Caco-2 (cell line): ENCODE measurements at regions not wholly inside any gene's neighbourhood (a gene's known extent, or its start where the extent isn't known, plus 50 kb on each side); places are given as distances from the start of the nearest gene placed in this dataset.

ENCODE experiments used
- BruUV-seq: library from RNA; stranded (reverse); fragments of 400-500 nt; replicated peaks from 2 replicates; lab custom pipeline; 2021; lab: Mats Ljungman, UMichigan
- CTCF ChIA-PET: fragments of 300-600 bp; sonication (Branson Sonifier 250); formaldehyde crosslinking; loops from one replicate; lab custom pipeline; 2022; ENCODE audit warnings: antibody characterized with exemption; lab: Charles Lee
- POLR2A ChIA-PET: fragments of 300-600 bp; sonication (Branson Sonifier 250); formaldehyde crosslinking; loops from one replicate; lab custom pipeline; 2022; ENCODE audit warnings: antibody characterized with exemption; lab: Charles Lee
- DNase-seq, 2 experiments: peaks; one replicate each; pipeline versions ENCODE4 v3.0.0 to v3.0.0-alpha.2; 2020 to 2022
- H3K27me3 ChIP-seq: replicated peaks from 2 replicates; pipeline ENCODE4 v1.6.0; 2011; ENCODE audit warnings: low read length; ENCODE audit not compliant: control insufficient read depth, insufficient read depth
- H3K36me3 ChIP-seq: 2 replicates; pipeline ENCODE4 v1.5.1; 2011; ENCODE audit warnings: low read length; ENCODE audit not compliant: control insufficient read depth, insufficient read depth
- H3K4me1 ChIP-seq: fragments of 250-450 bp; sonication (Bioruptor Pico); 2 replicates; pipeline ENCODE4 v1.5.1; 2020; ENCODE audit warnings: mild to moderate bottlenecking
- H3K4me3 ChIP-seq: 2 replicates; pipeline ENCODE4 v1.5.1; 2011; ENCODE audit warnings: low read depth, mild to moderate bottlenecking, control low read depth, low read length
- H3K9me3 ChIP-seq: fragments of 250-450 bp; sonication (Bioruptor Pico); 2 replicates; pipeline ENCODE4 v1.5.1; 2020; ENCODE audit warnings: mild to moderate bottlenecking, moderate library complexity
- H3K27ac Mint-ChIP-seq: one replicate; pipeline ENCODE4 v1.8.0; 2022; ENCODE audit warnings: mixed read lengths; ENCODE audit not compliant: unreplicated experiment
- H3K27me3 Mint-ChIP-seq: one replicate; pipeline ENCODE4 v1.8.0; 2022; ENCODE audit warnings: mixed read lengths; ENCODE audit not compliant: insufficient read depth, unreplicated experiment
- H3K36me3 Mint-ChIP-seq: one replicate; pipeline ENCODE4 v1.8.0; 2022; ENCODE audit warnings: mild to moderate bottlenecking, mixed read lengths; ENCODE audit not compliant: insufficient read depth, unreplicated experiment
- H3K4me1 Mint-ChIP-seq: one replicate; pipeline ENCODE4 v1.8.0; 2022; ENCODE audit warnings: low read depth, mixed read lengths; ENCODE audit not compliant: unreplicated experiment
- H3K4me3 Mint-ChIP-seq: one replicate; pipeline ENCODE4 v1.8.0; 2022; ENCODE audit warnings: mild to moderate bottlenecking, moderate library complexity, mixed read lengths; ENCODE audit not compliant: unreplicated experiment
- H3K9me3 Mint-ChIP-seq: one replicate; pipeline ENCODE4 v1.8.0; 2022; ENCODE audit warnings: mixed read lengths; ENCODE audit not compliant: unreplicated experiment
- CTCF ChIP-seq, 2 experiments: fragments of 200-600 bp in 1 of 2; IDR thresholded peaks; 1 replicate in 1 of 2; 2 replicates in 1 of 2; pipeline versions ENCODE4 v1.5.1 to v1.8.0; 2011 to 2022; ENCODE audit warnings: antibody characterized with exemption in 1 of 2, control low read depth in 1 of 2, inconsistent platforms in 1 of 2, low read depth in 1 of 2, low read length in 1 of 2, mild to moderate bottlenecking in 1 of 2, moderate library complexity in 1 of 2; ENCODE audit not compliant: insufficient read depth in 1 of 2, severe bottlenecking in 1 of 2, unreplicated experiment in 1 of 2
- intact Hi-C: fragments of 100-400 bp; cut with micrococcal nuclease; formaldehyde crosslinking; loops from one replicate; pipeline ENCODE4 v1.10.0; 2022; ENCODE audit not compliant: unreplicated experiment

GRCh38 chr7:94178230-94178629, 174.1 kb upstream of the BET1 start:
- Mint-ChIP-seq H3K27me3 (peaks cover 5% of the 10 kb centered on the region), H3K9me3 (no peaks in the 10 kb centered on the region), H3K4me3 (no peak overlapping the region), H3K36me3 (no peaks in the 10 kb centered on the region), H3K27ac (no peak overlapping the region), H3K4me1 (peaks cover 9% of the 10 kb centered on the region)
- Histone ChIP-seq H3K36me3 (no peaks in the 10 kb centered on the region), H3K4me1 (peaks cover 15% of the 10 kb centered on the region; the same call in 1 of the 2 replicates), H3K27me3 (no peaks in the 10 kb centered on the region), H3K4me3 (no peak overlapping the region), H3K9me3 (no peaks in the 10 kb centered on the region)
- CTCF ChIA-PET, result no interaction called here
- POLR2A ChIA-PET, result no interaction called here
- no peak for DNase-seq
- TF ChIP-seq CTCF (IDR thresholded peaks at IDR 0.05; ENCODE audit: insufficient read depth in 1 of 2, low read depth in 1 of 2, low read length in 1 of 2, severe bottlenecking in 1 of 2, unreplicated experiment in 1 of 2), result no peak
- BruUV-seq, result no TSS peak
- intact Hi-C loops, result no loop called here

GRCh38 chr7:94179466-94179865, 175.3 kb upstream of the BET1 start:
- no peak for DNase-seq
- no TSS peak for BruUV-seq
- no peak for TF ChIP-seq CTCF (IDR thresholded peaks at IDR 0.05; ENCODE audit: insufficient read depth in 1 of 2, low read depth in 1 of 2, low read length in 1 of 2, severe bottlenecking in 1 of 2, unreplicated experiment in 1 of 2)
- H3K4me3 ChIP-seq, result no peak overlapping the region
- Mint-ChIP-seq H3K27ac (no peak overlapping the region), H3K27me3 (peaks cover 5% of the 10 kb centered on the region), H3K4me3 (no peak overlapping the region), H3K36me3 (no peaks in the 10 kb centered on the region), H3K9me3 (no peaks in the 10 kb centered on the region), H3K4me1 (peaks cover 22% of the 10 kb centered on the region)
- ChIA-PET CTCF (no interaction called here), POLR2A (no interaction called here)
- no peaks in the 10 kb centered on the region for H3K9me3 ChIP-seq
- no peaks in the 10 kb centered on the region for H3K27me3 ChIP-seq
- H3K36me3 ChIP-seq, result no peaks in the 10 kb centered on the region
- intact Hi-C loops, result no loop called here
- H3K4me1 ChIP-seq, result peaks cover 21% of the 10 kb centered on the region

- CTCF ChIA-PET, result no interaction called here
- no peak overlapping the region for H3K27ac Mint-ChIP-seq
These were observed 177.9 kb upstream of the BET1 start for GRCh38 chr7:94182066-94182465.

More at GRCh38 chr7:94182066-94182465, 177.9 kb upstream of the BET1 start:
- peaks cover 19% of the 10 kb centered on the region for H3K4me1 Mint-ChIP-seq
- TF ChIP-seq CTCF (IDR thresholded peaks at IDR 0.05; ENCODE audit: insufficient read depth in 1 of 2, low read depth in 1 of 2, low read length in 1 of 2, severe bottlenecking in 1 of 2, unreplicated experiment in 1 of 2), result no peak
- H3K9me3 Mint-ChIP-seq, result no peaks in the 10 kb centered on the region
- no peaks in the 10 kb centered on the region for H3K36me3 ChIP-seq
- no peaks in the 10 kb centered on the region for H3K36me3 Mint-ChIP-seq
- peaks cover 4% of the 10 kb centered on the region for H3K27me3 Mint-ChIP-seq
- H3K4me3 Mint-ChIP-seq, result no peak overlapping the region
- peaks cover 25% of the 10 kb centered on the region for H3K4me1 ChIP-seq
- no TSS peak for BruUV-seq
- H3K27me3 ChIP-seq, result no peaks in the 10 kb centered on the region
- H3K4me3 ChIP-seq, result no peak overlapping the region
- no peaks in the 10 kb centered on the region for H3K9me3 ChIP-seq
- POLR2A ChIA-PET, result no interaction called here
- intact Hi-C loops, result no loop called here
- no peak for DNase-seq
